GM10266 (cell line): ENCODE measurements at regions not wholly inside any gene's neighbourhood (a gene's known extent, or its start where the extent isn't known, plus 50 kb on each side); places are given as distances from the start of the nearest gene placed in this dataset.

Experiments
- DNase-seq: peaks from one replicate; pipeline ENCODE4 v3.0.0; 2012; ENCODE audit errors: extremely low spot score
- CTCF ChIP-seq: IDR thresholded peaks from 2 replicates; pipeline ENCODE4 v1.5.1; 2012; ENCODE audit warnings: mild to moderate bottlenecking, low read depth; ENCODE audit not compliant: control insufficient read depth, insufficient read depth; ENCODE audit errors: missing control alignments

GRCh38 chr18:66990909-66991308, 387.0 kb upstream of the CDH19 start:
- no peak for DNase-seq
- no peak for TF ChIP-seq CTCF

DNA sequence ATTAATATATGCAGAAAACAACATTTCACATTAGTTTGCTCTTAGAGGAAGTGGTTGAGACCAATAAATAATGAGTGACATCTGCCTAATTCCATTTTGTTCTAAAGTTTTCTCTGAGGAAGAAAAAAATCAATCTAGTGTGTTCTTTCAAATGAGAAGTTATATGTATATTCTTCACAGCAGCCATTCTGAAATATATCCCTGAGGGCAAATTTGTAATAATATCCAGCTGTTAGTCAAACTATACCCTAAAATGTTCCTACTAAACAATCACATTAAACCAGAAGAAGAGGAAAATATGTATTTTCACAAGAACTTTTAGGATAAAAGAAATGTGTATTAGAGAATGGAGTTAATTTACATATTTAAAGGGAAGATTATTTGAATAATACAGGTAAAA, 375.1 kb upstream of the CDH19 start:
- TF ChIP-seq CTCF: no peak
- no peak for DNase-seq

DNA sequence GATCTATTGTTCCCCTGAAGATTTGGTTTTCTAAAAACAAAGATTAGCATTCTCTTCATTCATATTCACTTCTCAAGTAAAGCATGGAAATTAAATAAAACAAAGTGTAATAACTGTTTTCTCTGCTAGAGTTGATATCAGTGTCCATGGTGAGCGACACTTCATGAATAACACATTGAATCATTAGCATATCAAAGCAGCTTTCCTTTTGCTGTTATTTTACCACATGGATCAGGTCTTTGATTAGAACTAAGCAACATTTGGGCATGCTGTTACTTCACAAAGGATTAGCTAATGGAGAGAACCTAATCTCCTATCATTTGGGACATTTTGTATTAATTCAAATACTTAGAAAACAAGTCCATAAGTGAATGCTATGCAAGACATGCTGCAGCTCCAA, 368.8 kb upstream of the CDH19 start:
- no peak for DNase-seq
- no peak for TF ChIP-seq CTCF

- DNase-seq: no peak
- TF ChIP-seq CTCF: no peak
Observed at GRCh38 chr18:66971960-66972359, 368.1 kb upstream of the CDH19 start.

- no peak for TF ChIP-seq CTCF
- no peak for DNase-seq
Observed at GRCh38 chr18:66966171-66966570, 362.3 kb upstream of the CDH19 start.

DNA sequence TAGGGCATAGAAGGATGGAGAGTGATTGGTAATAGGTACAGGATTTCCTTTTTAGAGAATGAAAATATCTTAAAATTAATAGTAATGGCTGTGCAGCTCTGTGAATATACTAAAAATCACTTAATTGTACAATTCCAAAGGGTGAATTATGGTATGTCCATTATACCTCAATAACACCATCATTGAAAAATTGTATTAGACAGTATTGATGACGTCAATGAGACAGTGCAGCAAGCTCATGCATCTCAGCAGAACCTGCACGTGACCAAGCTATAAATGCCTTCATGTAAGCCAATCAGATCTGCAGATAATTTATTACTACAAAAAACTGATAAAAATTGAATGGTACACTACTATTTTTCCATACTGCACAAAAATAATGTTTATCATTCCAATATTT, 354.4 kb upstream of the CDH19 start:
- no peak for TF ChIP-seq CTCF
- no peak for DNase-seq

- DNase-seq: no peak
- no peak for TF ChIP-seq CTCF
Observed at GRCh38 chr18:66951750-66952149, 347.9 kb upstream of the CDH19 start.
